ENCODE measurements at regions not wholly inside any gene's neighbourhood (a gene's known extent, or its start where the extent isn't known, plus 50 kb on each side); places are given as distances from the start of the nearest gene placed in this dataset.

DNA sequence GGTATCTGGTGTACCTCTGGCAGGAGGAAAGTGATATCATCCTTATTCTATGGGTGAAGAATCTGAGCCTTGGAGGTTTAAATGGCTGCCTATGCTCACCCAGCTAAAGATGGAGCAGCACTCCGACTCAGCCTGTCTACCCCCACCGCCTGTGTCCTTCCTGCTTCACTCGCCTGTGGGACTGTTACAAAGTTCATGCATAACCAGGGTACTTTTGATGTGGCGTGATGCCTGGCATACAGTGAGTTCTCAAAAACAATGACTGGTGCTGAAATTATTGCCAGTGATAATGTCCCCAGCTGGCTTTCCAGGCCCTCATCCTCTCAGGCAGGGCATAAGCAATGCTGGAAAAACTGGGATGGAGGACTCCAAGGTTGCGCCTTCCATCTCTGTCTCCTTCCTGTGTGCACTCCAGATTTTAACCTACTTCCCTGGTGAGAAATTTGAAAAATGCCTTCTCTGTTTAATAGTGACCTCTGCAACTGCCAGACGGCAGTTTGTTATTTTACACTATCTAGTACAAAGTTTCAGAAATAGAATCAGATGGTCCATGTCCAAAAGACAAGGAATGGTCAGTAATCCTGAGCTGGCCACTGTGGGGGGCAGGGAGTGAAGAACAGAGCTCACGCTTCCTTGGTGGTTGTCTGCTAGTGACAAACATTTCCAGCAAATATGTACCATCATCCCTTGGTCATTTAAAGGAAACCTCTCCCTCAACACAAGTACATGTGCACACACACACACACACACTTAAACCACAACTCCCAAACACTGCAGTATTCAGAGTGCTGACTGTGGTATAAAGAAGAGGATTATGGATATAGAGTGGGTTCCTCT lies 86.5 kb upstream of the NMNAT3 start:
- no peak for TF ChIP-seq SLC30A9 (CRISPR knock-in tag; IDR thresholded peaks at IDR 0.05)
- TF ChIP-seq ZNF23 (CRISPR knock-in tag; IDR thresholded peaks at IDR 0.05) = no peak
- TF ChIP-seq ZNF184 (CRISPR knock-in tag; IDR thresholded peaks at IDR 0.05) = no peak
- TF ChIP-seq PML (IDR thresholded peaks at IDR 0.05; ENCODE audit: low read length) = no peak
- no peak for TF ChIP-seq HEY1 (CRISPR knock-in tag; IDR thresholded peaks at IDR 0.05; ENCODE audit: borderline replicate concordance)
- TF ChIP-seq U2AF1 (optimal IDR thresholded peaks at IDR 0.05; ENCODE audit: low read depth, low read length) = no peak
- no peak for TF ChIP-seq DNMT1 (IDR thresholded peaks at IDR 0.05)
- TF ChIP-seq, protein P1, sequence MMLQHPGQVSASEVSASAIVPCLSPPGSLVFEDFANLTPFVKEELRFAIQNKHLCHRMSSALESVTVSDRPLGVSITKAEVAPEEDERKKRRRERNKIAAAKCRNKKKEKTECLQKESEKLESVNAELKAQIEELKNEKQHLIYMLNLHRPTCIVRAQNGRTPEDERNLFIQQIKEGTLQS (IDR thresholded peaks at IDR 0.05) = no peak
- TF ChIP-seq, protein P1 (CRISPR knock-in tag; conservative IDR thresholded peaks at IDR 0.05) = no peak
- no peaks in the 10 kb centered on the region for H4K20me1 ChIP-seq (replicated peaks; ENCODE audit: control insufficient read depth, insufficient read depth, low read length)
- ATAC-seq (no peak), FAIRE-seq (no peak), DNase-seq (ENCODE audit: extremely low read depth in 1 of 4, low spot score in 3 of 4) (no peak)
- intact Hi-C loops (cut with micrococcal nuclease) = no loop called here
- POLR2A ChIA-PET = interaction anchor here (1.0 kb wide), 1 partner anchor 10 kb away, joined by 3 read pairs; no protein-coding TSS in a partner anchor
- no peak overlapping the region for H3K4me3 ChIP-seq
- no TSS peak for BruUV-seq (replicated peaks)
- H3K79me2 ChIP-seq (ENCODE audit: control insufficient read depth, insufficient read depth, low read length) = no peaks in the 10 kb centered on the region
- no peak overlapping the region for H2AFZ ChIP-seq (ENCODE audit: low read depth, low read length)
- no peak overlapping the region for H3K9ac ChIP-seq (ENCODE audit: insufficient read depth in 1 of 2, low read depth in 2 of 2, low read length in 2 of 2)
- H3K9me3 ChIP-seq (replicated peaks; ENCODE audit: control insufficient read depth, insufficient read depth, low read depth, low read length) = no peaks in the 10 kb centered on the region
- no peaks in the 10 kb centered on the region for H3K9me1 ChIP-seq (ENCODE audit: control insufficient read depth, insufficient read depth, low read length)
- WGBS (ENCODE audit: insufficient coverage, low coverage, missing lambda C conversion rate) = 0% methylated on average over 7 of the region's 7 CpGs
- no peak overlapping the region for H3K4me2 ChIP-seq (ENCODE audit: insufficient read depth, low read length)
- in situ Hi-C loops (cut with MboI) = no loop called here
- CTCF ChIA-PET (ENCODE audit: low intra/inter-chr PET ratio) = interaction anchor here (0.5 kb wide), 1 partner anchor 637 kb away, joined by 3 read pairs; no protein-coding TSS in a partner anchor
- no peaks in the 10 kb centered on the region for H3K36me3 ChIP-seq (ENCODE audit: control insufficient read depth, insufficient read depth, low read length)
- peaks cover 0 to 11% of the 10 kb centered on the region in 2 experiments; a peak in 2 of 5 replicates for H3K27me3 ChIP-seq (ENCODE audit: control insufficient read depth in 2 of 2, insufficient read depth in 2 of 2, low read length in 2 of 2)
- no peak overlapping the region for H3K27ac ChIP-seq (ENCODE audit: extremely low read depth, low read depth, low read length)
- H3K4me1 ChIP-seq (replicated peaks in 1 of 2; ENCODE audit: control insufficient read depth in 2 of 2, insufficient read depth in 2 of 2, low read length in 2 of 2) = no peaks in the 10 kb centered on the region
